HFF-Myc (cell line): ENCODE measurements at regions not wholly inside any gene's neighbourhood (a gene's known extent, or its start where the extent isn't known, plus 50 kb on each side); places are given as distances from the start of the nearest gene placed in this dataset.

Experiments
- DNase-seq: peaks from one replicate; pipeline ENCODE4 v3.0.0-alpha.2; 2011; ENCODE audit warnings: low read depth; ENCODE audit errors: extremely low read depth
- H3K4me3 ChIP-seq: replicated peaks from 2 replicates; pipeline ENCODE4 v1.5.1; 2011; ENCODE audit warnings: low read depth, mild to moderate bottlenecking, control low read depth, low read length
- TF ChIP-seq, protein P1 (sequence below): IDR thresholded peaks from 2 replicates; pipeline ENCODE4 v1.5.1; 2012; ENCODE audit warnings: mild to moderate bottlenecking, low read depth, low read length, control low read depth; ENCODE audit errors: missing control alignments

DNA sequence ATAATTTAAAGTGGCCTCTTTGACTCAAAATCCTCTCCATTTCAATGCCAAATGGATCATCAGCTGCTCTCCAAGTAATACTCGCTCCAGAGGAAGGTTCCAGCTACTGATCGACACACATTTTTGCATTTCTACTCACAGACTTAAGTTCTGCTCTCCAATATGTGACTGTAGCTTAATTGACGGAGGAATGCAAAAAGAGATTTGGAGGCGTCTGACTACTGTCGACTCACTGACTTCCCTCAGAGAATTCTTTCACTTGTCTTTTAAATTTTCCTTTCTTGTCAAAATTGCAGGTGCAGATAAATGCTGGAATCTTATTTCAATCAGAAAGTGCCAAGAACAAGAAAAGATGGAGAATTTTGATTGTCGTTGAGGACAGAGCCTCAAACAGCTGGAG lies 84.1 kb upstream of the PAPOLG start:
- TF ChIP-seq, protein P1, sequence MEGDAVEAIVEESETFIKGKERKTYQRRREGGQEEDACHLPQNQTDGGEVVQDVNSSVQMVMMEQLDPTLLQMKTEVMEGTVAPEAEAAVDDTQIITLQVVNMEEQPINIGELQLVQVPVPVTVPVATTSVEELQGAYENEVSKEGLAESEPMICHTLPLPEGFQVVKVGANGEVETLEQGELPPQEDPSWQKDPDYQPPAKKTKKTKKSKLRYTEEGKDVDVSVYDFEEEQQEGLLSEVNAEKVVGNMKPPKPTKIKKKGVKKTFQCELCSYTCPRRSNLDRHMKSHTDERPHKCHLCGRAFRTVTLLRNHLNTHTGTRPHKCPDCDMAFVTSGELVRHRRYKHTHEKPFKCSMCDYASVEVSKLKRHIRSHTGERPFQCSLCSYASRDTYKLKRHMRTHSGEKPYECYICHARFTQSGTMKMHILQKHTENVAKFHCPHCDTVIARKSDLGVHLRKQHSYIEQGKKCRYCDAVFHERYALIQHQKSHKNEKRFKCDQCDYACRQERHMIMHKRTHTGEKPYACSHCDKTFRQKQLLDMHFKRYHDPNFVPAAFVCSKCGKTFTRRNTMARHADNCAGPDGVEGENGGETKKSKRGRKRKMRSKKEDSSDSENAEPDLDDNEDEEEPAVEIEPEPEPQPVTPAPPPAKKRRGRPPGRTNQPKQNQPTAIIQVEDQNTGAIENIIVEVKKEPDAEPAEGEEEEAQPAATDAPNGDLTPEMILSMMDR, result no peak
- no peak for DNase-seq
- no peak overlapping the region for H3K4me3 ChIP-seq

DNA sequence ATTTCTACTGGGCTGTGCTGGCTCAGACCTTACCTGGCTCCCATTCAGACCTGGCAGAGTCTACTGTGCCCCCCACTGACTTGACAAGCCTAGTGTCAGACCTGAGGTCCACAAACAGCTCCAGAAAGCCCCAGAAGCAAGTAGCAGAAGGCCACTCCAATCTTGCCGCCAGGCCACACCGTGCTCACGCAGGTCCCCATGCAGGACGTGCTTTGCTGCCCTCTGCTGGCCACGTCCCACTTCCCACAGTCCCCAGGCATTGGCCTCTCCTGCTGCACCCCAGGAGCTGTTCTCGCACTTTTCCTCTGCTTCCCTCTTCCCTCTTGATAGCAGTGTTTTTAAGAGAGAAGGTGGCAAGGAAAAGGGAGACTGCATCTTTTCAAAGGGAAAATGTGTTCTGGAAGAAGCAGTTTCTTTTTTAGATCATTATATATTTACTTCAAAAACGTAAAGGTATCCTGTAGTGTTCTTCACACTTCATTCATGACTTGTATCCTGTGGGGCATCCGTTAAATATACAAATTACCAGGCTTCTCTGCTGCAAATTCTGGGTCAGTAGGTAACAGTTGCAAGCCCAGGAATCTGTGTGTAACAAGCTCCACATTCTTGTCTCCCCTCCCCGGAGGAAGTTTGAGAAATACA lies 81.4 kb upstream of the PAPOLG start:
- TF ChIP-seq, protein P1, result peak; percentile 94
- H3K4me3 ChIP-seq, result no peak overlapping the region
- DNase-seq, result peak; percentile 42

DNA sequence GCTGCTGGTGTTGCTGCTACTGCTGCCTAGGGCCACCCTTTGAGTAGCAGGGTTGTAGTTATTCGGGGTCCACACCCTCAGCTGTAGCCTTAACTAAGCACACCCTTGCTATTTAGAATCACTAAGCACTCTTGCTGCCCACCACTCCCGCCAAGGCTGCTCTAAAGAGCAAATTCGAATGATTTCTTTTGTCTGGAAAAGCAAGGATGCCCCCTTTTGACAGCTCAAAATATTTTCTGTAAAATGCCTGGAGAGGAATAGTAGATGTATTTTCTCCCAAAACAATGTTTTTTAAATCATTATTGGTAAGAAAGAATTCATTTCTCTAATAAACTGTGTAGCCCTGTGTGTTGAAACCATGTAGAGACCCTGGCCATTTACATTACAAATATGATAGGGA lies 80.8 kb upstream of the PAPOLG start:
- TF ChIP-seq, protein P1, result no peak
- no peak for DNase-seq
- no peak overlapping the region for H3K4me3 ChIP-seq

DNA sequence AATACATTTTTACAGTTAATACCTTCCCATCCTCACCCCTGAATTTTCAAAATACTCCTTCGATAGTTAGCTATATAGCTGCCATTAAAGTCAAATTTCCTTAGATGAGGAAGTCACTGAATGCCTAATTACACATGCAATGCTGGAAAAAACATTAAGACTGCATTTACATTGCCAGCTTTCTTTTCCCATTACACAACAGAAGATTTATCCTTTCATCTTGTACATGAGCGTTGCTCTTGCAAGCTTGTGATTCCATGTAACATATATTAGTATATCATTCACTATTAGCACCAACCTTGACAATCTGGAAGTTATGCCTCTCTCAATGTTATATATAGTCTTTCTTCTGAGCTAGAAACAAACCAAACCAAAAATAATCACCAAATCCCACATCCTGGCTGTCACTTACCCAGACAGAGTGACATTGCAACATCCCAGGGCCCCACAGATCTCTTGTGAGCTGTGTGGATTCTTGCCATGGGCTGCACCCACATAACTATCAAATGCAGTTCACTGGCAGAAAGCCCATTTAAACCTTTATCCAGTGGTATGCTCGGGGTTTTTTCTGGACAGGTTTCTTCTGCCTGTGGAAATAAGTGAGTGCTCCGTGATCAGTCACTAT lies 79.2 kb upstream of the PAPOLG start:
- no peak for DNase-seq
- H3K4me3 ChIP-seq, result no peak overlapping the region
- TF ChIP-seq, protein P1, result no peak

DNA sequence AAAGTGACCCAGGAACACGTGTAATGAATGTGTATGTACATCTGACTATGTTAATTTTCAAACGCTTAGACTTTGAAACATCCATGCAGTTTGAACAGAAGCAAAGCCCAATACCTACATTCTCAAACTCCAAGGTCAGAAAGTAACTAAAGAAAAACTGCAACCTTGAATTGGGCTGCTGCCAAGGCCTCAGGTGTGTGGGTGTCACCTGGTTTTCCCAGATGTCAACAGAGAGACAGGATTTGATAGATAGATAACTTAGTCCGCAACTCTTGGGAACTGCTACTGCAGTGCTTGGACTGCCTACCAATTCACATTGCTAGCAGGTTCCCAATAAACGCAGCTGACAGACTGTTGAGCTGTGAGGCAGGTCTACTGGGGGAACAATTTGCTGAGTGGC lies 78.7 kb upstream of the PAPOLG start:
- TF ChIP-seq, protein P1, result no peak
- DNase-seq, result no peak
- H3K4me3 ChIP-seq, result no peak overlapping the region

- DNase-seq, result no peak
- TF ChIP-seq, protein P1, result no peak
- H3K4me3 ChIP-seq, result no peak overlapping the region
Observed at GRCh38 chr2:60678551-60678950, 77.5 kb upstream of the PAPOLG start.
